DOHH2 (cell line): ENCODE measurements at regions not wholly inside any gene's neighbourhood (a gene's known extent, or its start where the extent isn't known, plus 50 kb on each side); places are given as distances from the start of the nearest gene placed in this dataset.

Experiments used
- H3F3A ChIP-seq: fragments of 200-600 bp; sonication (generic), shearing (Covaris generic); 2 replicates; pipeline ENCODE4 v1.6.0; 2016; ENCODE audit warnings: antibody characterized with exemption, mild to moderate bottlenecking; ENCODE audit not compliant: control insufficient read depth, insufficient read depth
- H3K27ac ChIP-seq: fragments of 200-600 bp; sonication (generic); 2 replicates; pipeline ENCODE4 v1.5.1; 2014; ENCODE audit warnings: low read depth, mild to moderate bottlenecking, low read length, moderate library complexity
- H3K27me3 ChIP-seq: fragments of 200-600 bp; sonication (generic); 2 replicates; pipeline ENCODE4 v1.6.1; 2014; ENCODE audit warnings: mild to moderate bottlenecking, low read length, mixed read lengths; ENCODE audit not compliant: control insufficient read depth
- H3K36me3 ChIP-seq: fragments of 200-600 bp; sonication (generic); 2 replicates; pipeline ENCODE4 v1.6.1; 2014; ENCODE audit warnings: mild to moderate bottlenecking, low read length, moderate library complexity, mixed read lengths; ENCODE audit not compliant: control insufficient read depth
- H3K4me1 ChIP-seq: fragments of 200-600 bp; sonication (generic); 2 replicates; pipeline ENCODE4 v1.6.1; 2014; ENCODE audit warnings: mild to moderate bottlenecking, low read length, mixed read lengths; ENCODE audit not compliant: control insufficient read depth
- H3K4me2 ChIP-seq: fragments of 200-600 bp; sonication (generic); 2 replicates; pipeline ENCODE4 v1.6.0; 2014; ENCODE audit warnings: mild to moderate bottlenecking, low read length, moderate library complexity
- H3K4me3 ChIP-seq: fragments of 200-600 bp; sonication (generic); 2 replicates; pipeline ENCODE4 v1.5.1; 2014; ENCODE audit warnings: mild to moderate bottlenecking, low read length, mixed read lengths
- H3K79me2 ChIP-seq: fragments of 200-600 bp; sonication (generic); 2 replicates; pipeline ENCODE4 v1.6.1; 2014; ENCODE audit warnings: mild to moderate bottlenecking, low read length, mixed read lengths; ENCODE audit not compliant: control insufficient read depth
- H3K9me2 ChIP-seq: fragments of 200-600 bp; sonication (generic); replicated peaks from 2 replicates; pipeline ENCODE4 v1.6.1; 2014; ENCODE audit warnings: mild to moderate bottlenecking, low read length, mixed read lengths; ENCODE audit not compliant: control insufficient read depth
- H3K9me3 ChIP-seq: fragments of 200-600 bp; sonication (generic); 2 replicates; pipeline ENCODE4 v1.6.1; 2014; ENCODE audit warnings: antibody characterized with exemption, low read length, mixed read lengths; ENCODE audit not compliant: control insufficient read depth, insufficient read depth
- H4K20me1 ChIP-seq: fragments of 200-600 bp; sonication (generic); 2 replicates; pipeline ENCODE4 v1.6.0; 2014; ENCODE audit warnings: low read depth, mild to moderate bottlenecking, antibody characterized with exemption, low read length, moderate library complexity; ENCODE audit not compliant: control insufficient read depth, insufficient read depth
- CTCF ChIP-seq: fragments of 200-600 bp; sonication (generic); IDR thresholded peaks from one replicate; pipeline ENCODE4 v1.5.1; 2014; ENCODE audit warnings: antibody characterized with exemption, mild to moderate bottlenecking, low read depth, low read length; ENCODE audit not compliant: poor library complexity, severe bottlenecking
- EZH2phosphoT487 ChIP-seq: fragments of 200-600 bp; sonication (generic); IDR thresholded peaks from 2 replicates; pipeline ENCODE4 v1.6.1; 2017; ENCODE audit warnings: borderline replicate concordance, mild to moderate bottlenecking, antibody characterized with exemption, low read length, moderate library complexity, mixed read lengths

- Histone ChIP-seq H4K20me1 (no peaks in the 10 kb centered on the region), H3K27ac (no peak overlapping the region), H3K9me3 (no peaks in the 10 kb centered on the region), H3K4me1 (no peaks in the 10 kb centered on the region), H3F3A (no peaks in the 10 kb centered on the region), H3K27me3 (no peaks in the 10 kb centered on the region), H3K4me2 (no peak overlapping the region), H3K4me3 (no peak overlapping the region), H3K9me2 (no peaks in the 10 kb centered on the region), H3K36me3 (no peaks in the 10 kb centered on the region), H3K79me2 (no peaks in the 10 kb centered on the region)
- TF ChIP-seq EZH2phosphoT487 (no peak), CTCF (peak; percentile 30)
Observed at GRCh38 chr13:71979616-71980015, 112.6 kb upstream of the DACH1 start.

- Histone ChIP-seq H3K36me3 (no peaks in the 10 kb centered on the region), H3K4me2 (no peak overlapping the region), H3F3A (no peaks in the 10 kb centered on the region), H3K4me3 (no peak overlapping the region), H3K27ac (no peak overlapping the region), H3K9me3 (no peaks in the 10 kb centered on the region), H4K20me1 (no peaks in the 10 kb centered on the region), H3K79me2 (no peaks in the 10 kb centered on the region), H3K9me2 (no peaks in the 10 kb centered on the region), H3K27me3 (no peaks in the 10 kb centered on the region), H3K4me1 (no peaks in the 10 kb centered on the region)
- no peak for TF ChIP-seq CTCF
- no peak for TF ChIP-seq EZH2phosphoT487
Observed at GRCh38 chr13:71977028-71977427, 110.0 kb upstream of the DACH1 start.

GRCh38 chr13:71967990-71968389 is 101.0 kb upstream of the DACH1 start:
- H3K27me3 ChIP-seq: no peaks in the 10 kb centered on the region
- H3F3A ChIP-seq: no peaks in the 10 kb centered on the region
- no peaks in the 10 kb centered on the region for H3K4me1 ChIP-seq
- H3K9me2 ChIP-seq: no peaks in the 10 kb centered on the region
- no peak overlapping the region for H3K27ac ChIP-seq
- no peak overlapping the region for H3K4me3 ChIP-seq
- H3K4me2 ChIP-seq: no peak overlapping the region
- no peaks in the 10 kb centered on the region for H4K20me1 ChIP-seq
- H3K9me3 ChIP-seq: no peaks in the 10 kb centered on the region
- H3K79me2 ChIP-seq: no peaks in the 10 kb centered on the region
- no peaks in the 10 kb centered on the region for H3K36me3 ChIP-seq
- TF ChIP-seq EZH2phosphoT487 (no peak), CTCF (no peak)
